Ecto neural progenitor cell (in vitro differentiated cells): ENCODE measurements at regions not wholly inside any gene's neighbourhood (a gene's known extent, or its start where the extent isn't known, plus 50 kb on each side); places are given as distances from the start of the nearest gene placed in this dataset.

Source experiments
- DNase-seq: peaks from one replicate; pipeline ENCODE4 v3.0.0-alpha.2; 2018; ENCODE audit warnings: low spot score

DNA sequence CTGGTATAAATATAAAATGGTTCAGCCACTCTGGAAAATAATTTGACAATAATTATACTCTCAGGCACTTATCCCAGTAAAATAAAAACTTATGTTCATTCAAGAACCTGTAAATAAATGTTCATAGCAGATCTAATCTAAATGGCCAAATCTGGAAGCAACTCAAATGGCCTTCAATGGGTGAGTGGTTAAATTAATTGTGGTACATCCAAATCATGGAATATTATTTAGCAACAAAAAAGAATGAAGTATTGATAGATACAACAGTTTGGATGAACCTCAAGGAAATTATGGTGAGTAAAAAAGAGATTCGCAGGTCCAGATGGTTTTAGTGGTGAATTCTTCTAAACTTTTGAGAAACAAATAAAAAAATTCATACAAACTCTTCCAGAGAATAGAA, 287.0 kb upstream of the ZC3H12C start:
- DNase-seq, result no peak

DNA sequence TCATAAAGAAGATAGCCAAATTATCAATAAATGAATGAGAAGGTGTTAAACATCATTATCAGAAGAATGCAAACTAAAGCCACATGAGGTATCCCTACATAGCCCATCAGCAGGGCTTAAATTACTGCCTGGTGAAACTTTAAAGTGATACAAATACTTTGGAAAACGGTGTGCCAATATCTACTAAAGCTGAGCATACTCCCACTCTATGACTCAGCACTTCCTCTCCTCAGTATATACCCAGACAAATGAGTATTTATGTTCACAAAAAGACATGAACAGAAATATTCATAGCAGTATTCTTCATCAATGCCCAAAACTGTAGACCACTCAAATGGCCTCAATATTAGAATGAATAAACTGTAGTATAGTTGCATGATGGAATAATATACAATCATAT, 284.6 kb upstream of the ZC3H12C start:
- DNase-seq, result no peak

DNA sequence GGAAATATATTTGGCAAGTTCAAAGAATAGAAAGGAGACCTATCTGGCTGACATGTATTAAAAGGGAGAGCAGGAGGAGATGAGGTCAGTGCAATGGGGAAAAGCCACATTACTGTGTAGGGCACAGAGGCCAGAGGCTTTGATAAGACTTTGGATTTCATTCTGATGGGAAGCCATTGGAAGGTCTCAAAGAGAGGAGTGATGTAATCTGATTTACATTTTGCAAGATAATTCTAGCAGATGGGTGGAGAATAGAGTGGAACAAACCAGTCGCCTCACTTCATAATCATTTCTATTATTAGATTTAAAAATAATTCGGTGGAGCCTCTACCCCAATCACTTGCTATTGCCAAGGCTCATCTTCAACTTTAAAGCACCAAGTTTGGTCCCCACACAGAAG, 278.4 kb upstream of the ZC3H12C start:
- no peak for DNase-seq

DNA sequence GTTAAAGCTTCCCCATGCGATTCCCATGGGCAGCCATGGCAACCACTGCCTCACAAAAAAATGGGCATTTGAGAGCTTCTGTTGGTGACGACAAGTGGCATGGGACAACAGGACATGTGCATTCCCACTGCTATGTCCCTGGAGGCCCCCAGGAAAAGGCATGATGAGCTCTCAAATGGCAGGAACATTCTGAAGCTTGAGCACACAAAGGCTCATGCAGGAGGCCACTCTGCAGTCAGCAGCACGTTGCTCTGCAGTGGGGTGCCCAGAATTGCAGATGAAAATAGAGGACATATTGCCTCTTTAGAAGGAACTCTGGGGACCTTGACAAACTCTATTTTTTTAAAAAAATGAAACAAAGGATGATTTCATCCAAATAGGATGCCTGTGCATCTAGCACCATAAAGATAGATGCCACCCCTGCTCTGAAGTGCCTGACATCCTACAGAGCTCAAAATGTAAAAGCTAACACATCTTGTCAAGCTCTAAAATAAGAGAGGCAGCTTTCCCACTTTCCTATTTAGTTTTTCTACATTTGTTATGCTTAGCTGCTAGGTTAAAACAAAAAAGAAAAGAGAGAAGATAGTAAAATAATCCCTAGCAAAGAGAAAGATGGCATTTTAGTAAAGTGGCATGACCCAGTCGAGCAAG, 277.6 kb upstream of the ZC3H12C start:
- no peak for DNase-seq

DNA sequence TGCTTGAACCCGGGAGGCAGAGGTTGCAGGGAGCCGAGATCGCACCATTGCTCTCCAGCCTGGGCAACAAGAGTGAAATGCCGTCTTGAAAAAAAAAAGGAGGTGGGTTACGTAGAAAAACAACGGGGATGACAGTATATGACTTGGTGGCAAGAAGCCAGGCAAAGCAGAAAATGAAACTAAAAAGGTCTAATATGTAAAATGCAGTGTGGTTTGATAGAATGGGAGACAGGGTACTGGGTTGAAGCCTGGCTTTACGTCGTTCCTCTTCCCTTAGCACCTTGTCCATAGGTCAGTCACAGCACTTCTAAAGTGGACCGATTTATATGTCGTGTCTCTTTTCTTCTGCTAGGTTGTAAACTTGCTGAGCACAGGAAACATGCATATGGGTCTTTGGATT, 274.9 kb upstream of the ZC3H12C start:
- no peak for DNase-seq

DNA sequence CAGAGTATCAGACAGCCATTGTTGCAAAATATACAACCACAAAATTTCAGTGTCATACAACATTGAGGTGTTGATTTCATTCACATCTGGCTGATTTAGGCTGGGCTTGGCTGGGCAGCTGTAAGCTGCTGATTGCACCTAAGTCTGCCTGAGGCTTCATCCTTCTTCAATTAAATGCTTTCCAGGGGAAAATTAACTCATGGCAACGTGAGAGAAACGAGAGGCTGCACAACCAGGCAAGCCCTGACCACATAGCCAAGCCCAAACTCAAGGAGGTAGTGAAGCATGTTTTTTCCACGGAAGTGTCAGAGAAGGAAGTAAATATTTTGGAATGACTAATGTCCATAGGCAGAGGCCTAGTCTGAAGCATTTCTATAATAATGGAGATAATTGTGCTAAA, 273.8 kb upstream of the ZC3H12C start:
- no peak for DNase-seq

DNA sequence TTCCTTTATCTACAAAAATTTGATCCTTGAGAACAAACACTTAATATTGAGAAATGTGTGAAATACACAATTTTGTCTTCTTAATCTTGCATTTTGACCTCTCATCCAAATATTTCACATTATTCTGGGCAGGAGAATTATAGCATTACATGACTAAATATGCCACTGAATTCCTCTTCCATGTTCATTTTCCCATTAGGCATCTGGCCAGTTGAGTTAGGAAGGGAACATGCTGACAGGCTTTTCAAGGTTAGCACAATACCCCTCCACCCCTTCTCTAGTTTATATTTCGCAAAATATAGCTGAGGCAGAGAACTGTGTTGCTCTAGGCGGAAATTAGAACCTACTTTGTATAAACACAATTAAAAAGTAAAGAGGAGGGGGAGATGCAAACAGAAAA, 271.7 kb upstream of the ZC3H12C start:
- no peak for DNase-seq

DNA sequence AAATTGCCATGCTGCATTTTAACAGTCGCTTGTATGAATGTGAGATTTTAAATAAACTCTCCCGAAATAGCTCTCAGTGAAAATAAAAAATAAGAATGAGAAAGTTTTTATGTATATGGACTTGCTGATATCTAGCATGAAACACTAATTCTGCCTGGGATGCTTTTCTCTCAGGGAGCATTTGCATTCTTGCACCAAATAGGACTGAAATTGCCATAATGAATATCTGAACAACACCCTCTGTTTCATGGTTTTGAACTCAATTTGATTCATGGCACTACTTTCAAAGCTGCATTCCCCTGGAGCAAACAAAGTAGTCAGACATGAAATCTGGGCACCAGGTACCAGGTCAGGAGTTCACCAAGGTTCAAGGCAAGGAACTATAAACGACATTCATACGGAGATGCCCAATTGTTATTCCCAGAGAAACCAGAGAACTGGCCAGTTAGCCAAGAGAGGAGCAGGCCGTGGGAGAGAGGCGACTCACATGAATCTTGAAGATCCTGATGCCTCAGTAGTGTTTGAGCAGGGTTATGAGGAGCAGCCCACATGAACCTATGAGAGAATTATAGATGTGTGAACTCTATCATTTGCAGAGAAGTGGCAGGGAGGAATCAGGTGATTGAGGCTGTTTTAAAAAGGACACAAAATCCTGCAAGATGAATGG, 270.6 kb upstream of the ZC3H12C start:
- DNase-seq, result no peak

DNA sequence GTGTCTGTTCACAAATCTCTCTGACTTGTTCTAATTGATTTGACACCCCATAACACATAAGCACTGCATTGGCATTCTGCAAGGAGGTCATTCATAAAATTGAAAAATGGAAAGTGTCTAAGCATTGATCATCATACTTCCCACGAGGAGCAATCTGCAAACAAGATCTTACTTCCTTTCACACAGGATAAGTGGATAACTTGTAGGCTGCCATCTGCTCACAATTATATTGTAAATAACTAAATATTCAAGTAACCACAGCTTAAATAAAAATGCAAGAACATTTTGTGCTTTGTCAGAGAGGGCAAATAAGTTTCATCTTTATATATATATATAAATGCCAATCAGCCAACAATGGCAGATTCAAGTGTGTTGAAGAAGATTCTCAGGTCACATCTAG, 264.8 kb upstream of the ZC3H12C start:
- no peak for DNase-seq

DNA sequence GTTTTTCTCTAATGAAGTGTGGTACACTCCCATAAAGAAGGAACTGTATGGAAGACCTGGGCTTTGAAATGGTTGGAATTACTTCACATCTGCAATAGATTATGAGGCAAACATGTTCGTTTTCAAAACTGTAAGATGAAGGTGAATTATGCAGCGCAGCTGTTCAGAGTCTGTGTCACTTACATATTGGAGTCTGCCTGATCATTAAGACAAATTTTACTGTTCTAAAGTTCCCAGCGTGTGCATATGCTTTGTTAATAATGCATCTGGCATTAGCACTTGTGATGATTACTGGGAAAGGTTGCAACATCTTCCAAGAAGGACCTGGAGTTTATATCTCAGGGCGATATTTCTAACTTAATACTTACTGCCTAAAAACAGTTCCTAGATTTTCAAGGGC, 255.2 kb upstream of the ZC3H12C start:
- no peak for DNase-seq

DNA sequence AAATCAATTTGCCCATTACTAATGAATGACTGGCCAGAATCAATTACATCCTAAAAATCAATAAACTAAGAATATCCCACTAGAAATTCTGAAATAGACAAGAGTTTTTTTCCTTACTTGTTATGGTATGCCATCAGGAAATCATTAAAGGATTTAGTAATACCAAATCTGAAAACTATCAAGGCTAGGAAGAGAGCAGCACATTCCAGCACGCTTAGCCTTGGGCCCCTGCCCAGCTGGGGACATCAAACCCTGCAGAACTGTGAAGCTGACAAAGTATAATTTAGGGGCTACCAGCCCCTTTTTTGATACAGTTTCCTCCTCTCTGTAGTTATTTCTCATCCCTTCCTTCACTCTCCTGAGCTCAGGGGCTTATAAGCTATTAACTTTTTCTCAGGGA, 247.8 kb upstream of the ZC3H12C start:
- DNase-seq, result no peak

DNA sequence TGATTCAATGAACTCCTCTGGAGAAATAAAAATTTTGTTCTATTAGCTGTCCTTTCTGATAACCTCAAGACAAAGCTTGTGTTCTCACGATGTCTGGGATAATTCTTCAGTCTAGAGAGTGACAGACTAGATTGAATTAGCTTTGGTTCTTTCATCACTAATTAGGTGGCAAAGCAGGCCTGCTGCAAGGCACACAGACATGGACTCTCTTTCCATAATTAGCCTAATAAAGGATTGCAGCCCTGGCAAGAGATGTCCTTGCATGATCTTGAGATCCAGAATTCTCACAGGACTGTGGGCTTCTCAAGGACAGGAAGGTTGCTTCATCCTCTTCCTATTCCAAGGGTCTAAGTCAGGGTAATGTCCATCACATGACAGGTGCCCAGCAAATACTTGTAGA, 245.6 kb upstream of the ZC3H12C start:
- DNase-seq, result no peak

DNA sequence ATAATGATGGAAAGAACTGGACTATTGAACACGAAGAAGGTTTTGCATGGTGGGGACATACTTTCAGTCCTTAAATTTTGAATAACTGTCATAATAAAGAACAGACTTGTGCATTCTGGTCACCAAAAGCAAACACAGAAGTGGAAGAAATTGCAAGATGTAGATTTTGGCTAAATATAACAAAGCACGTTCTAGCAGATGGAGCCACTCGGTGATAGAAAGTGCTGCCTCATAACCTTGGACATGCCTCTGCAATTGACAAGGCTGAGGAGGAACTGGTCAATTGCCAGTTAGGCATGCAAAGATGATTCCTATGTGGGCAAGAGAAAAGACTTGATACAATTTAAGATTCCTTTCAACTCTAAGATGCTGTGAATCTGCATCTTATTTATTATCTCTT, 244.1 kb upstream of the ZC3H12C start:
- DNase-seq, result no peak

DNA sequence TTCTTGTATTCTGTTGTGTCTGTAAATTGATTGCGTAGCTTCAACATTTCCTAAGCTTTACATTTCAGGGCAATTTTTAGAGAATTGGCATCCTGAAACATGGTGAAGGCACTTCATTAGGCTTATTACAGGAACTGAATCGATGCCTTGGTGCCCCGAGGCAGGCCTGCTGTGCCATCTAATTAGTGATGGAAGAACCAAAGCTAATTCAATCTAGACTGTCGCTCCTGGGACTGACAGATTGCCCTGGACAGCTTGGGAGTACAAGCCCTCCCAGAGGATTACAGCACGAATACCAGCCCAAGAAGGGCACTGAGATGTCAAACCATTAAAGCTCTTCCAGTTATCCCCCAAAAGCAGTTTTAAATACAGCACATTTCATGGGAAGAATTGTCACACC, 243.2 kb upstream of the ZC3H12C start:
- no peak for DNase-seq

DNA sequence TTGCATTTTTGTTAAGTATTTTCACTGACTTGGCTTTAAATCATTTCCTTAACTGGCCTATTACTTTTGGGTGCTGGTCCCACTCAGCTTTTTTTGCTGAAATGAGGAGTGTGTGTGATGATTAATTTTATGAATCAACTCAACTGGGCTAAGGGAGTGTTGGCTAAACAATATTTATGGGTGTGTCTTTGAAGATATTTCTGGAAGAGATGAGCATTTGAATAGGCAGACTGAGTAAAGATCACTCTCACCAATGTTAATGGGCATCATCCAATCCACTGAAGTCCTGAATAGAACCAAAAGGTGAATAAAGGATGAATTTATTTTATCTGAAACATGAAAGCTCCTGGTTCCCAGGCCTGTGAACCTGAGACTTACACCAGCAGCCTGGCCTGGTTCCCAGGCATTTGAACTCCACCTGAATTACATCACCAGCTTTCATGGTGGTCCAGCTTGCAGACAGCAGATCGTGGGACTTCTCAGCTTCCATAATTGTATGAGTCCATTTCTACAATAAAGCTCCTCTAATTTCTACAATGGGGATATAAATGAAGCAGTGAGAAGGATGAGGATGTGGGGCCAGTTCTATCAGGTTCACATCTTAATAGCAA, 241.3 kb upstream of the ZC3H12C start:
- no peak for DNase-seq

DNA sequence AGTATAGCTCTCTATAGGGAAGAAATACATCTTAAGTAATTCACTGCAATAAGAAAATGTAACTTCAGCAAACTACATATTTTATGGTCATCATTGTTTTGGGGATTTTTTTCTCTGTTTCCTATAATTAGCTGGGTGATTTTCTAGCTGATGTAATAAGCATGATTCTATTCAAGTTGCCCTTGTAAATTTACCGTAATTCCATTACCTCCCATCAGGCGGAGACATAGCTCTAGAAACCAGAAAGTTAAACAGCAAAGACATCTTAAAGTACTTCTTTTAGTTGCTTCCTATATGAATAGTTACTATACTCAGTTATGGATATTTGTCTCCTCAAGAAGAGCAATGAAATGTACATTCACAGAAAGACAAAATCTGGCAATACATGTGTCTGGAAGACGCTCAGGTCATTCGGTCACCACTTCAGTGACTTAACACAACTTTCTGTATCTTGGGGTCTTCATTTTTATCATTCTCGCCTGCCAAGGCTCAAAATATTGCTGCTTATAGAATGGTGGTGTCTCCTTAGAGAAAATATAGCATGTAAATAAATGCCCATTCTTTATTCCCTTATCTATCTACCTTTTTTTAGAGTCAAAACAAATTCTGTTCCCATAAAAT, 239.9 kb upstream of the ZC3H12C start:
- no peak for DNase-seq

DNA sequence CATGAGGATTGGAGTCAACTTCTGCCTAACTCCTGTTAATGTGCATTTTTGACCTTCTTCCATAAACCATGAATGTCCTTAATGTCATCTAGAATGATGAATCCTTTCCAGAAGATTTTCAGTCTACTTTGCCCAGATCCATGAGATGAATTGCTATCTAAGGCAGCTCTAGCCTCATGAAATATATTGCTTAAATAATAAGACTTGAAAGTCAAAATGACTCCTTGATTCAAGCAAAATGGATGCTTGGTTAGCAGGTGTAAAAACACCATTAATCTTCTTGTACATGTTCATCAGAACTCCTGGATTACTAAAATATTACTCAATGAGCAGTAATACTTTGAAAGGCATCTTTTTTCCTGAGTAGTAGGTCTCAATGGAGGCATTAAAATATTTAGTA, 238.5 kb upstream of the ZC3H12C start:
- no peak for DNase-seq

DNA sequence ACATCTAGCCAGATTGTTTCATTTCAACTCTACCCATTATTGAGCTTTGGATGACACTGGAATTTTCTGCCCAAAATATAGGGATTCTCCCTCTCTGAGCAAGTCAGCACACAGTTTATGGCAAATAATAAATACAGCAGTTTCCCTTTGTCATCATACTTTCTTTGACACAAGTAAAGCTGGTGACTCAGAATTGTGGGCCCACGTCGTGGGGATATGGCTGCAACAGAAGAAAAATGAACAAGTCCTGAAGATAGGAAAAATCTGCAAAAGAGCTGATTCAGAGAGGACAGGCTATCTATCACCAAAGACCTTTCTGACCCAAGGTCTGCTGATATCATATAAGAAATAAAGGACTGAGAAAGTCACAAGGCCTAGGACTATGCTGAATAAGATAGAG, 236.3 kb upstream of the ZC3H12C start:
- no peak for DNase-seq

DNA sequence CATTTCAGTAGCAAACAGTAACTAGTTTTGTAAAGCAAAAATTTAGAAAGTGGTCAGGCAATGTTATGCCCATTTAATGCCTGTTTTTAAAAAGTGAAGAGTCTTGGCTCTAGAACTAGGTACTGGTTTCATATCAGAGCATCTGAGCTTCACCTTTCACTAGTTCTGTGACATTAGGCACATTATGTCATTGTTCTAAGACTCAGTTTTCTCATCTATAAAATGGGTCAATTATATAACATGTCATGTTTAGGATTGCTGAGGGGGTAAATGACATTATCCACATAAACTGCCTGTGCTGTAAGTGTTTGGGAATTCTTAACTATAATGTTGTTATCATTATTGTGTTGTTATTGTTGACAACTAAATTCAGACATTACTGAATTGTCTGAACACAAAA, 235.6 kb upstream of the ZC3H12C start:
- no peak for DNase-seq

DNA sequence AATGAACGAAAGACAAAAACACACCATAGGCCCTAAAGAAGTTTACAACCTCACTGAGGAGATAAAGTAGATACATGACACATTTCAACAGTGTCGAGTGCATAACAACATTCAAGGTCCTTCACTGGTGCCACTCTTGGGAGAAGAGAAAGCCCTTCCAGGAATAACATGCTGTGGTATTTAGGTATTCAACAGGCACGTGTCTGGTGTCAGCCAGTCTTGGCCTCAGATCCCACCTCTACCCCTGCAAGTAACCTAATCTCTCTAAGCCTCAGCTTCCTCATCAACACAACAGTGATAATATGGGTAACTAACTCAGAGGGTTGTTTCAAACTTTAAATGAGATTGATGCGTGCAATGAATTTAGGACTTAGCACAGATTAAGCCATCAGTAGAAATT, 235.0 kb upstream of the ZC3H12C start:
- no peak for DNase-seq

DNA sequence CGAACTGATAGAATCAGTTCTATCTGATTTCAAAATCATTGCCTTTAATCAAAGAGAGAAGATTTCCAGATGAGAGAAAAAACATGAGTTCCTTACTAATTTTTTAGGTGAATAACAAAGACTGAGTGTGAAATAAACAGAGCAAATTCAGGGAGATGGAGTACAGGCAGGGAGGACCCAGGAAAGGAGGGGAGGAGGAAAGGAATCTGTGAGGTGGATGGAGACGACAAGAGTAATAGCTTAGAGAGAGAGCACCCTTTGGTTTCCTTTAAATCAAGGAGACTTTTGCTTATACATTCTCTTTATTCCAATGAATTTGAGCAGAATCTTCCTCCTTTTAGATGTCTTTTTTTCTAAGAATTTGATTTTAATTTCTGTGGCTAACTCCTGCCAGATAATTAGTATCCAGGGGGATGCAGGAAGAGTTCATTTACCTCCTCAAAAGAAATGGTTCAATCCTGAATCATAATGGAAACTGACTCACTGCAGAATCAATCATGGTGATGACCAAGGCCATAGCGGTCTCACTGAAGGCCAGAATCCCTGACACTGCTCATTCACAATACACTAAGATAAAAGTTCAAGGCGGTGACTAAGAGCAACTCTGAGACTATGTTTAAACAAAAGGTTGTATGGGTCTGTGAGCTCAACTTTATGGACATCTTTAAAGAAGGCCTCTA, 234.0 kb upstream of the ZC3H12C start:
- DNase-seq, result no peak

DNA sequence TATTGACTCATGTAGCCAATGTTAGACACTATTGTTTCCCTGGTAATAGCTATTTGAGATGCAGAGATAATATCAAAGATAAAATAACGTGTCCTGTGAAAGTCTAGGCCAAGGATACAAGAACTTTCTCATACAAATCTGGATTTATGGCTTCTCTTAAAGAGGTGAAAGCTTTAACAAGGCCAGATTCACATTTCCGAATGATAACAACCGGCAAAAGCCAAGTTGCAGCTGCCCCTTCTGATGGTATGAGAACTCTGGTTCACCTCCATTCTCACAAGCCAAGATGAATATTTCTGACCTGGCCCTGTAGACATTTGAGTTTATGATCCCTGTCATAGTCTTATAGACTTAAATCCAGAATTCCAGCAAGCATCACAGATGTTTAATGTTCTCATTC, 230.4 kb upstream of the ZC3H12C start:
- DNase-seq, result no peak

DNA sequence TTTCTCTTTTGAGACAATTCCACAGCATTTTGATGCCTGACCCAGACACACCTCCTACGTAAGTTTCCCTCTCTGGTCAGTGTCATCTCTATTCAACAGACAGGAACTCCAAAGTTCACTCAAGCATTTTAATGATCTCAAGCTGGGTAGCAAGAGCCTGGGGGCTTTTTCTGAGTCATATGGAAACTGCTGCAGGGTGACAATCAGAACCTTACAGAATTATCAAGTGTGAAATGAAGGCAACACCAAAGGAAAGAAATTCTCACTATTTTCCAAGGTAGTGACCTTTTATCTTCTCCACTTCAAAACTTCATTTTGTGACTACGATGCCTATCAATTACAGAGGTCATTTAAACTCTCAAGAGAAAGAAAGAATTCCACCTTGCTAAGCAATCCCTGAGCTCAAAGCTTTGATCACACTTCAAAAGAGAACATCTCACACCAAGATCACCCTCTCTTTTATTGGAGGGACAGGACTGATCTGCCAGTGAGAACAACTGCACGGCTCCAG, 229.0 kb upstream of the ZC3H12C start:
- DNase-seq, result no peak
